HT-29 (cell line): ENCODE measurements at regions not wholly inside any gene's neighbourhood (a gene's known extent, or its start where the extent isn't known, plus 50 kb on each side); places are given as distances from the start of the nearest gene placed in this dataset.
"Not testable (repeated sequence)": the region's sequence is repeated elsewhere in the genome, so short reads cannot be mapped to it uniquely, and the experiment has no call there.

Experiments used
- DNase-seq: peaks from one replicate; pipeline ENCODE4 v3.0.0-alpha.2; 2015; ENCODE audit warnings: low spot score

GRCh38 chrX:121433289-121433688, 385.9 kb downstream of the GLUD2 start:
- DNase-seq = no peak

DNA sequence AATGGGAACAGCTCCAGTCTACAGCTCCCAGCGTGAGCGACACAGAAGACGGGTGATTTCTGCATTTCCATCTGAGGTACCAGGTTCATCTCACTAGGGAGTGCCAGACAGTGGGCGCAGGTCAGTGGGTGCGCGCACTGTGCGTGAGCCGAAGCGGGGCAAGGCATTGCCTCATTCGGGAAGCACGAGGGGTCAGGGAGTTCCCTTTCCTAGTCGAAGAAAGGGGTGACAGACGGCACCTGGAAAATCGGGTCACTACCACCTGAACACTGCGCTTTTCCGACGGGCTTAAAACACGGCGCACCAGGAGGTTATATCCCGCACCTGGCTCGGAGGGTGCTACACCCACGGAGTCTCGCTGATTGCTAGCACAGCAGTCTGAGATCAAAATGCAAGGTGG, 390.3 kb downstream of the GLUD2 start:
- DNase-seq = not testable (repeated sequence)

DNA sequence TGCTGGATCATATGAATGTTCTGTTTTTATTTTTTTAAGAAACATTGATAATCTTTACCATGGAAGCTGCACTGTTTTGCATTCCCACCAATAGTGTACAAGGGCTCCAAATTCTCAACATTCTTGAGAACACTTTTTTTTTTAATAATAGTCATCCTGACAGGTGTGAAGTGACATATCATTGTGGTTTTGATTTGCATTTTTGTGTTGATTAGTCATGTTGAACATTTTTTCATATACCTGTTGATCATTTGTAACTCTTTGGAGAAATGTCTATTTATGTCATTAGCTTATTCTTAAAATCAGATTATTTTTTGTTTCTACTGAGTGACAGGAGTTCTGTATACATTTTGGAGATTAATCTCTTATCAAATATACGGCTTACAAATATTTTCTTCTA, 408.5 kb downstream of the GLUD2 start:
- DNase-seq = no peak

DNA sequence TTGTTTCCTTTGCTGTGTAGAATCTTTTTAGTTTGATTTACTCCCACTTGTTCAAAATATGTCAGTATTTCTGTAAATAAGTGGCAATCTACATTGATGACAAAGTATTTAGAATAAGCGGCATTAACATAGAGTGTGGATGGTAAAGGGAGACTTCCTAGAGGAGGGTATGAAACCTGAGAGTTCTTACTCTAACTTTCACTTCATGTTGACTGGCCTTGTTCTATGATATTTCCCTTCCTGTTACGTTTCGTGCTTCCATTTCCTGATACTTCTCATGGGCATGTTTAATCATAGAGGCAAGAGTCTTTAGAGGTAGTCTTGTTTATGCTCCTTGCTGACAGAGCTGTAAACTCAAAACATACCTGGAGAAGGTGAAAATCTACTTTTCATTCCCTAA, 408.9 kb downstream of the GLUD2 start:
- no peak for DNase-seq

DNA sequence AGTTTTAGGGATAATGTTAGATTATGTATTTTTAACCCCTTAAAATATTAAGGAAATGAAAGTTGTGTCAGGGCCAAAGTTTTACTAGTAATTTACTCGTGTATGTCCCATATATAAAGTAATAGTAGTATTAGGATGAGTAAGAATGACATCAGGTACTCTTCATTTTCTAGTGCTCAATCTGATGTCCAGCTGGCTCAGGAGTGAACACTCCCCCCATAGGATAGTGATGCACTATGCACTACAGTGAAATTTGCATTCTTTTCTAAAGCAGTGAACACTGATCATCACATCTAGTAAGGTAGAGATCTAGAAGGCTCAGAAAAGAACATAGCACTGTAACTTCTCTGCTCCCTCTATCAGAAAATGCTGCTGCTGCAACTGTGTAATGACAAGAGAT, 409.7 kb downstream of the GLUD2 start:
- DNase-seq = no peak

GRCh38 chrX:121479406-121479805, 432.0 kb downstream of the GLUD2 start:
- DNase-seq = peak; percentile 27

DNA sequence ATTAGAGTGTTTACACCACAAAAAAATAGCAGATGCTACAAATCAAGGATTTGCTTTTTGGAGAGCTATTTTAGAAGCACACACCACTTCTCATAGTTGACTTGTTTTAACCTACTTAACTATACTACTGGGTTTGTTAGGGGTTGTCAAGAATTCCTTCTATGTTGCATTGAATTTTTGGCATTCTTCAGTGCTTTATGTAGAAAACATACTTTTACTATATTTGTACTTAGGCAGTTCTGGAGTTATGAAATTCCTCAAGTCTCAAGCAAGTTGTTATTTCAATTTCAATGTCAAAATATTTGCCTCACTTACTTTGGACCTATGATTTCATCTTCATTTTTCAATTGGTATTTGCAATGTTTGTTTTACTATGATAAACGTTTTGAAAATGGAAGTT, 449.6 kb downstream of the GLUD2 start:
- no peak for DNase-seq

DNA sequence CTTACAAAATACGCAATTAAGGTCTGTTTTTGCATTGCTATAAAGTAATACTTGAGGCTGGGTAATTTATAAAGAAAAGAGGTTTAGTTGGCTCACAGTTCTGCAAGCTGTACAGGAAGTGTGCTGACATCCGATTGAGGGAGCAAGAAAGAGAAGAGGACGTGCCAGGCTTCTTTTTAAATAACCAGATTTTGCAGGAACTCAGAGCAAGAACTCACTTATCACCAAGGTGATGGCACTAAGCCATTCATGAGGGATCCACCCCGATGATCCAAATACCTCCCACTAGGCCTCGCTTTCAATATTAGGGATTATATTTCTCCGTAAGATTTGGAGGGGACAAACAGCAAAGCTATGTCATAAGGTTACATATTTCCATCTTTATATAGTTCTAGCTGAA, 456.7 kb downstream of the GLUD2 start:
- no peak for DNase-seq

DNA sequence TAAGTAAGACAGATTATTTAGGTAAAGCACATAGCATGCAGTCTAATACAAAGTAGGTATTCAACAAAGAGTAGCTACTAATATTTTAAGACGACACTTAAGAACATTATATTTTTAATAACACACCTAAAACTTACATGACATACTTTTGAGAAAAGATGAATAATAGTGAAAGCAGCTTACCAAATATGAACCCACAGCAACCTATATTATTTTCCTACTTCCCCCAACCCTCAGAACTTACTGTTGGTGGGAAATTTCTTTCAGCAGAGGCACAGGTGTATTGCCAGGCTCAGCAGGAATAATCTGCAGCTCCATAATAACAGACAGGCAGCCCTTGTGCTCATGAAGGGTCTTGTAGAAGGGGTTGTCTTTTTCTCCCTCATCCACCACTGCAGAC, 498.9 kb downstream of the GLUD2 start:
- no peak for DNase-seq

DNA sequence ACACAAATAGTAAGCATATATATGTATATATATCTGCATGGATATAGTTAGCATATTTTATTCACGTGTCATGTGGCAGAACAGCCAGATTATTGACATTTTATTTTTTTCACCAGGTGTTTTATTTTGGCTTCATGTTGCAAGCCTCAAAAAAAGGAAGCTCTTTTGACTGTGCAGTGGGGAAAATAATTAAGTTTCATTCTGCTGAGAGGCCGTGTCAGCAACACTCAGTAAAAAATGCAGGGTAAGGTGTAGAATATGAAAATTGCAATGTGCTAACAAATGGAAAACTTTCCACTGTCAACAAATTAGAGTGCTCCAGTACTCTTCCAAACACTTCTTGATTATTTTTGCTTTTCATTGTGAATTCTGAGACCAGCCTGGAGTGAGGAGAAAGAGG, 511.5 kb downstream of the GLUD2 start:
- no peak for DNase-seq

DNA sequence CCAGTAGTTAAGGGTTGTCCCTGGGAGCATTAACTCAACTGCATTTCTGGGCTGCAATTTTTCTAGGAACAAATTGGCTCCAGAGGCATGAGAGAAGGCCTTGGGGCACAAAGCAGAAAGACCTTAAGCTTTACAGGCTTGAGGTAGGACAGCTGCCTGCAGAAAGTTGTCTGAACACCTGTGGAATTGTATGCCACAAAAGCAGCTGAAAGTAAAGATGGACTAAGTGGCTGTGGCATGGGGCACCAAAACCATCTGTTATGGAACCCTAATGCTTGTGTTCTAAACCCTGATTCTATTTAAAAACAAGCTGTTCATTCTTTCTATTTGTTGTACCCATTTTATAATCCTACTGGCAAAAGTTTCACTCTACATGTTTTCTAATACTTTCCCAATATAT, 515.2 kb downstream of the GLUD2 start:
- DNase-seq = no peak

GRCh38 chrX:121569609-121570008, 522.2 kb downstream of the GLUD2 start:
- no peak for DNase-seq

GRCh38 chrX:121570072-121570841, 522.8 kb downstream of the GLUD2 start:
- DNase-seq = no peak

DNA sequence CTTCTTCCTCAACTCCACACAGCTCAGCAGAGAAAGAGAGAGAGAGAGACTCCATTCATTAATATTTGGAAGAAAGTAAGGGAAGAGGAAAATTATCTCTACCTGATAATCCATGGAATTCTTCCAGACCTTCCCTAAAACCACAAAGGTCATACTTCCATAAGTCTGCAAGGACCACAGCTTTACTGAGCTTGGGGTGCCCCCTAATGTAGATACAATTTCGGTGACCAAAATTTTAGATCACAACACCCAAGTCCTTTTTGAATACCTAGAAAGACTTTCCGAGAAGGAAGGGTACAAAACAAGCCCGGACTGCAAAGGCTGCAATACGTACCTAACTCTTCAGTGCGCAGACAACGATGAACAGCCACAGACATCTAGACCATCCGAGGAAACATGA, 523.9 kb downstream of the GLUD2 start:
- DNase-seq = no peak

- DNase-seq = not testable (repeated sequence)
Observed at GRCh38 chrX:121574384-121574783, 527.0 kb downstream of the GLUD2 start.

- peak; percentile 50 for DNase-seq
Observed at GRCh38 chrX:121579016-121579760, 531.8 kb downstream of the GLUD2 start.

GRCh38 chrX:121581885-121582284, 534.5 kb downstream of the GLUD2 start:
- peak; percentile 12 for DNase-seq

- no peak for DNase-seq
Observed at GRCh38 chrX:121585626-121586025, 538.2 kb downstream of the GLUD2 start.

- no peak for DNase-seq
Observed at GRCh38 chrX:121592884-121593283, 545.5 kb downstream of the GLUD2 start.

- DNase-seq = peak; percentile 18
Observed at GRCh38 chrX:121598356-121598755, 550.9 kb downstream of the GLUD2 start.

GRCh38 chrX:121635141-121635540, 587.7 kb downstream of the GLUD2 start:
- no peak for DNase-seq

DNA sequence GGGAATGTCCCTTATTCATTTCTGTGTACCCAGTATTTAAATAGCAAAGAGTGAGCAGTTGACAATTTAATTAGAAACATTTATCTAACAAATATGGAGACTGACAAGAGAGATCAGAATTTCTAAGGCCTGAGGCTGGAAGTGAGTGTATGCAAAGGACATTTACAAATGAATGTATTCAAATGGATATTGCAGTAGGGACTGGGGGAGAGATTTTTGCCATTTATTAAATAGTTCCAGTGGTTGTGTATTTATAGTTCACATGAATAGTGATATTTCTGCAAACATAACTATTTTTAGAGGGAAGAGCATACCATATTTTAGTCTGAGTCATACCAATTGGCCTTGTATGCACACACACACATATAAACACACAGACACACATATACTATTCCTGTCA, 592.4 kb downstream of the GLUD2 start:
- no peak for DNase-seq

DNA sequence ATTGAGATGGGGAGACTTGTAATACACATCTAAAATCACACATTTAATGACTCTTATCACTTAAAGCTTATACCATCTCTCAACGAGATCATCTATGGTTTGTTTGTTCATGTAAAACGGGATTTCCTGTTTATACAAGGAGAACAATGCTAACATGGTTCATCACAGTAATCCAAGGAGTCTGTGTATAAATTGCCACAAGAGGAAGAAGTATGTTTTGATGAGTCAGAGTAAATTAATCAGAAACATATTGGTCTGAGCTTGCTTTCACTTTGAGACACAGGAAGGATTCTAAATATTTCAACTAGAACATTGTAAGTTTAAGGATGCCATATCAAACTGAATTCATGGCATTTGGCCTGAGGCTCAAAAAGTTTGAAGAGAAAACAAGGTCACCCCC, 594.1 kb downstream of the GLUD2 start:
- peak; percentile 5 for DNase-seq
